GM12875 (cell line): ENCODE measurements at regions not wholly inside any gene's neighbourhood (a gene's known extent, or its start where the extent isn't known, plus 50 kb on each side); places are given as distances from the start of the nearest gene placed in this dataset.

ENCODE experiments used
- H3K4me3 ChIP-seq: one replicate; pipeline ENCODE4 v1.5.1; 2011; ENCODE audit warnings: low read depth, low read length, control low read depth
- CTCF ChIP-seq: IDR thresholded peaks from 2 replicates; pipeline ENCODE4 v1.5.1; 2011; ENCODE audit warnings: low read depth, mild to moderate bottlenecking, control low read depth, inconsistent platforms, low read length, moderate library complexity, borderline replicate concordance; ENCODE audit not compliant: insufficient read depth

DNA sequence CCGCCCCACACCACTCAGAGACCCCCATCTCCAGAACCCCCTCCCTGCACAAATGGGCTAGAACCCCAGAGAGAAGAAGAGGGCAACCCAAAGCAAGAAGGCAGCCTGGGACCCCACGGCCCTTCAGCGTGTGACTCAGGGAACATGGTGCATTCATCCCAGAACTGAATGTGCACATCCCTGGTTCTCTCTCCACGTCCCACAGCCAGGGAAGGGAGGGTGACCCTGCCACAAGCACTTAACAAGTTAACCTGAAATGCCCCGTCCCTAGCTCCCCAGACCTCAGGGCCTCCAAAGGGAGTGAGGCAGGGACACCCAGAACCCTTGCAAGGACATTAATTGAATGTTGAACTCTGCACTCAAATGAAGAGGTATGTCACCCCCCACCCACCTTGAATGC, 202.5 kb upstream of the TNRC6C start:
- TF ChIP-seq CTCF = no peak
- no peak overlapping the region for H3K4me3 ChIP-seq

GRCh38 chr17:77756846-77757560, 201.5 kb upstream of the TNRC6C start:
- H3K4me3 ChIP-seq = no peak overlapping the region
- TF ChIP-seq CTCF = no peak

GRCh38 chr17:77757561-77757898, 201.0 kb upstream of the TNRC6C start:
- no peak for TF ChIP-seq CTCF
- no peak overlapping the region for H3K4me3 ChIP-seq

DNA sequence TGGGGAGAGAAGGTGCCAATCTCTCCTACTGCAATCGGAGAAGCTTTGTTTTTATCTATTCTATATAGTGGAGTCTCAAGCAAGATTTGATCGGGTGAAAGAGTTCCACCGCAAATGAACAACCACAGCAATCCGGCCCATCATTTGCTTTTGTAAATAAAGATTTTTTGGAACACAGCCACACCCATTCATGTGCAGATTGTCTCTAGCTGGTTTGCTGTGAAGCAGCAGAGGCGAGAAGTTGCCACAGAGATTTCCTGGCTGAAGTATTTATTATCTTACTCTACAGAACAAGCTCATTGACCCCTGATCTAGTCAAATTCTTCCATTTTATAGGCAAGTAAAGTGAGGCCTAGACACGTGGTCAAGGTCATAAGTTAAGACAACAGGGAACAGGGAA, 195.5 kb upstream of the TNRC6C start:
- H3K4me3 ChIP-seq = no peak overlapping the region
- TF ChIP-seq CTCF = no peak

GRCh38 chr17:77763575-77763974, 194.9 kb upstream of the TNRC6C start:
- TF ChIP-seq CTCF = no peak
- no peak overlapping the region for H3K4me3 ChIP-seq

DNA sequence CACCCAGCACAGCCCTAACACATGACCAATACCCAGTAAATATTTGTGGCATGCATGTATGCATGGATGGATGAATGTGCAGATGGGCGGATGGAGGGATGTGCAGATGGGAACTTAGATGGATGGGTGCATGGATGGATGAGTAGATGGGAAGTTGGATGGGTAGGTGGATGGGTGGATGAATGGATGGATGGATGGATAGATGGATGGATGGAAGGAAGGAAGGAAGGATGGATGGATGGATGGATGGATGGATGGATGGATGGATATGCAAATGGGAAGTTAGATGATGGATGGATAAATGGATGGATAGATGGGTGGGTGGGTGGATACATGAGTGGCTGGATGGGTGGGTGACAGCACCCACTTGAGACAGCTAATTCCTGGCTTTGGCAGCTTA, 193.2 kb upstream of the TNRC6C start:
- TF ChIP-seq CTCF = no peak
- H3K4me3 ChIP-seq = no peak overlapping the region

DNA sequence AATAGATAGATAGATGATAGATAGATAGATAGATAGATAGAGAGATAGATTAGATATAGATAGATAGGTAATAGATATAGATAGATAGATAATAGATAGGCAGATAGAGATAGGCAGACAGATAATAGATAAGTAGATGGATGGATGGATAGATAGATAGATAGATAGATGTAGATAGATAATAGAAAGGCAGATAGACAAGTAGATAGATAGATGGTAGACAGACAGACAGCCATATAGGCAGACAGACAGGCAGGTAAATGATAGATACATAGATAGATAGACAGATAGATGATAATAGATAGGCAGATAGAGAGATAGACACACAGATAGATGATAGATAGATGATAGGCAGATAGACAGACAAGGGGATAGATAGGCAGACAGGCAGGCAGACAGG, 191.4 kb upstream of the TNRC6C start:
- TF ChIP-seq CTCF = no peak
- no peak overlapping the region for H3K4me3 ChIP-seq
